Fibroblast of gingiva (primary cell): ENCODE measurements at regions not wholly inside any gene's neighbourhood (a gene's known extent, or its start where the extent isn't known, plus 50 kb on each side); places are given as distances from the start of the nearest gene placed in this dataset.
"Not testable (repeated sequence)": the region's sequence is repeated elsewhere in the genome, so short reads cannot be mapped to it uniquely, and the experiment has no call there.

Experiments
- DNase-seq: peaks from one replicate; pipeline ENCODE4 v3.0.0-alpha.2; 2011; ENCODE audit warnings: low read depth

- no peak for DNase-seq
These were observed 300.0 kb upstream of the SLC39A10 start for GRCh38 chr2:195356920-195357440.

DNA sequence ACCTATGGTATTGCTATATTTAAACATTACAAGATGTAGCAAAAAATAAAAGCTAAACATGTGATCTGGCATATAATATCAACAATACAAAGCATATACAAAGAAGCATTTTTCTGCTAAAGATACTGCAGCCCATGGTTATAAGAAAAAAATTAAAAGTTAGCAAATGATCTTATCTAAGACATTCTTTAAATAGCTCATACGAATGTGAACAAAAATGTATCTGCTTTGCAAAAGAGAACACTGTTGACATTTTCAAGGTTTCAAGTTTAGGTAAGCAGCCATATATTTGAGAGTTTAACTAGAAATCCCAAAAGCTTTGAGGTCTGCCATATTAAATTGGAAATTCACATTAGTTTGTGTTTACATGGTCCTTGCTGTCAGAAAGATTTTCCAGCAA, 301.0 kb upstream of the SLC39A10 start:
- DNase-seq = no peak

- no peak for DNase-seq
These were observed 304.4 kb upstream of the SLC39A10 start for GRCh38 chr2:195352581-195352980.

- peak; percentile 41 for DNase-seq
These were observed 313.0 kb upstream of the SLC39A10 start for GRCh38 chr2:195343942-195344530.

DNA sequence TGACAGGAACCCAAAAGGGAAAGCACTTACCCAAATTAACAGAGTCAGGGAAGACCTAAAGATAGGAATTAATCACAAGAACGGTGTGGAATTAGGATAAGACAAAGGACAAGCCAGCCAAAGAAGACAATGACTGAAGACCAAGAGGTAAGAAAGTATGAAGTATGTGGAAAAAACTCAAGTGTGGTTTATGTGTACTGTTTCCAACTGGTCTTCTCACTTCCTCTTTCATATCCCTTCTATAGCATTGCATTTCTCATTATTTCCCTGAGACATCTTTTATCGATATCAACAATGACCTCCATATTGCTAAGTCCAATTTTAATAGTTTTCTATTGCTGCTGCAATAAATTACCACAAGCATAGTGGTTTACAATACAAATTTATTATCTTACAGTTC, 313.5 kb upstream of the SLC39A10 start:
- DNase-seq = no peak

GRCh38 chr2:195342061-195342460, 315.0 kb upstream of the SLC39A10 start:
- DNase-seq = no peak

DNA sequence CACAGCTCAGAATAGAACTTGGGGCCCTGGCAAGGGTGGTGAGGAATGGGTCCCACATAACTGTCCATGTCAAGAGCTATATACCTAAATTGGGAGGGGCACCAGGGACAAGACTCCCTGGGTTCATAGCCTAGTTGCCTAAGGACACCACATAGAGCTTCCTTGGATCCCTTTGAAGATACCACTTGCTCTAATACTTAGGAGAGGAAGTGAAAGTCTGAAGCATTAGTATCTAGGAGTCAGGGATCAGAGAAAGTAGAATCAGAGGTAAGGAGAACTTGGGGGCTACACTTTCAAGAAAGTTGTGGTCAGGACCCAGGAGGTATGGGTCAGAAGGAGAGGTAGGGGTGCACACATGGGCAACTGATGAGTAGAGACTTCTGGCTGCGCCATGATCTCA, 318.2 kb upstream of the SLC39A10 start:
- no peak for DNase-seq

- no peak for DNase-seq
These were observed 319.4 kb upstream of the SLC39A10 start for GRCh38 chr2:195337597-195337996.

DNA sequence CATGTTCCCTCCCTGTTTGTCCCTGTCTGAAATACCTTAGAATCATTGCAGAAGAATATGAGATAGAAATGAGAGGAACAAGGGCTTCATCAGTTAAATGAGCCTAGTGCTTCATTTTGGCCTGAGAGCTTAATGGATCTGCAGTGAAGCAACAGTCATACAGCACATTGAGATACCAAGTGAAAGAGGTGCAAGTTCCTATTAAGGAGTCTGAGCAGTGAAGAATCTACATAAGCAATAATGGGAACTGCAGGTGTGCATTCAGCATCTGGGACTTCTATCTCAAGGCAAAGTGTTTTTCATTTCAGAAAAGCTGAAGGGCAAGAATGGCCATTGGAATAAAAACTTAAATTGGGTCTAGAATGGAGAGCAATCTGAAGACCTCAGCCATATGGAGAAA, 323.2 kb upstream of the SLC39A10 start:
- no peak for DNase-seq

DNA sequence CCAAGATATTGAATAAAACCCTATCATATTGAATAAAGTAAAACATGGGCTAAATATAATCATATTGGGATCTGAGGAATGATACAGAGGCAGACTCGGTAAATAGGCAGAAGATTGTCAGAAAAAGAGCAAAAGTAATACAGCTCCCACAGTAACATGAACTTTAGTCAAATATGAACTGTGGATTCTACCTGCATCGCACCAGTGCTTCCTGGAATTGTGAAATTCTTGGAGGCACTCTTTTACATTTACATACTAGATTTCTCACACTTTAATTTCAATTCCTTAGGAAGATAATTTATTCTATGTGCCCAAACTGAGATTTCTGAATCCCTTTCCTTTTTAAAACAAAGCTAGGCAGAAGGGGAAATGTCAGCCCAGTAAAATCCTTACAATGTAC, 325.1 kb upstream of the SLC39A10 start:
- DNase-seq = no peak

DNA sequence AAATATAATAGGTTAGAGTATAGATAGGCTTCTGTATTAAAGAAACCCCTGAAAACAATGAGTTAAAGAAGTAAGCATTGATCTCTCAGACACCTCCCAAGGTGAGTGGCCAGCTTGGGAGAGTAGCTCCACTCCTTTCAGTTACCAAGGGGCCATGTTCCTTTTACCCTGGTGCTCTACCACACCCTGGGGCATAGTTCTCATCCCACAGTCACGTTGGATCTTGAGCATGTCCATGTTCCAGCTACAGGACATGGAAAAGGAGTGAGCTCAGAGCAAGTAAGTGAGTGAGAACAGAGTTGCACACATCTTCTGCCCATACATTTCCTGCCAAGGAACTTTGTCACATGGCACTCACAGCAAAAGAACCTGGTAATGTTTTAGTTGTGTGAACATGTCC, 325.9 kb upstream of the SLC39A10 start:
- no peak for DNase-seq

DNA sequence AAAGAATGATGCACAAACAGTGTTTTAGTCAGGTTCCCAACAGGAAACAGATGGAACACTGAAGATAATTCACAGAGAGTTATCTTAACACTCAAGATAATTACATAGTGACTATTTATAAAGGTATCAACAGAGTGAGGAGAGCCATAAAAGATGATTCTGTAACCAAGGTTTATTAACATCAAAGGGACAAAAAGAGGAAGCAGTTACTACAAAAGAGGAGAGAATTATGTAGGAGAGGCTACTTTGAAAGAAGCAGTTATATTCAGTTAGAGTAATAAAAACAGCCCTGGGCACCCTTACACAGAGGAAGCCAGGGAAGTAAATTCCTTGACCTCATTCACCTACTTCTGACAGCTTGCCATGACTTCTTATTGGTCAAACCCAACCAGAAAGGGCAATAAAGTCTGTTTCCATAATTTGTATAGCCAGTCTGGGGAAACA, 326.5 kb upstream of the SLC39A10 start:
- DNase-seq = no peak

GRCh38 chr2:195329784-195330183, 327.2 kb upstream of the SLC39A10 start:
- not testable (repeated sequence) for DNase-seq

DNA sequence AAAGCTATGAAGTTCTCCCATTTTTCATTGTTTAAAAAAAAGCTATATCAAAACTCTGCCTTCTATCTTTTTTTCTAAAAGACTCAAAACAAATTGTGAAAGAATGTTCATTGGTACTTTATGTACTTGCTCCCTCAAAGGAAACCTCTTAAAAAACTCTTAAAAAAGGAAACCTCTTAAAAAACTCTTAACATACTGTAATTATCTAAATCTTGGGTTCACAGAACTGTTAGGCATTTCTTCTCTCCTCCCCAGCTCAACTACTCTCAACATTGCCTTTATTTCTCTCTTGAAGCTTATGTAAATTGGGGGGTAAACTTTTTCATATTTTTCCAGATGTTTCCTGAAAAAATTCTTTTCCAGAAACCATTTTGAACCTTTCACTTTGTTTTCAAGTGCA, 330.5 kb upstream of the SLC39A10 start:
- DNase-seq = no peak

DNA sequence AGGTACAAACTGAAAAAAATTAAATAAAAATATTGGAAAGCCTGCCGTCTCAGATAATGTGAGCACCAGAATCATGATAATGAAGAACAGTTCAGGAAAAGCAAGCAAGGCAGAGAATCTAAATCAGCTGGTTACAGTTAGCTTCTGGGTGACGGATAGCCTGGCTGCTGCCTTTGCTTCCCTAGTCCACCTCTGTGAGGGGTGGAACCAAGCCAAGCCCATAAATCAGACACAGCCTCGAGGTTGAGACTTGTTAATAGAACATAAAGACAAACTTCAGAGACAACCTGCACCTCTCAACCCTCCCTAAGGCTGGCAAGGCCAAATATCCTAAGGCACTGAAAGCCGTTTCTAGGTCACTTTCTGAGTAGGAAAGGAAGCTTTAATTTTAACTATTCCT, 334.7 kb upstream of the SLC39A10 start:
- no peak for DNase-seq

- DNase-seq = no peak
These were observed 336.5 kb upstream of the SLC39A10 start for GRCh38 chr2:195320413-195320973.

DNA sequence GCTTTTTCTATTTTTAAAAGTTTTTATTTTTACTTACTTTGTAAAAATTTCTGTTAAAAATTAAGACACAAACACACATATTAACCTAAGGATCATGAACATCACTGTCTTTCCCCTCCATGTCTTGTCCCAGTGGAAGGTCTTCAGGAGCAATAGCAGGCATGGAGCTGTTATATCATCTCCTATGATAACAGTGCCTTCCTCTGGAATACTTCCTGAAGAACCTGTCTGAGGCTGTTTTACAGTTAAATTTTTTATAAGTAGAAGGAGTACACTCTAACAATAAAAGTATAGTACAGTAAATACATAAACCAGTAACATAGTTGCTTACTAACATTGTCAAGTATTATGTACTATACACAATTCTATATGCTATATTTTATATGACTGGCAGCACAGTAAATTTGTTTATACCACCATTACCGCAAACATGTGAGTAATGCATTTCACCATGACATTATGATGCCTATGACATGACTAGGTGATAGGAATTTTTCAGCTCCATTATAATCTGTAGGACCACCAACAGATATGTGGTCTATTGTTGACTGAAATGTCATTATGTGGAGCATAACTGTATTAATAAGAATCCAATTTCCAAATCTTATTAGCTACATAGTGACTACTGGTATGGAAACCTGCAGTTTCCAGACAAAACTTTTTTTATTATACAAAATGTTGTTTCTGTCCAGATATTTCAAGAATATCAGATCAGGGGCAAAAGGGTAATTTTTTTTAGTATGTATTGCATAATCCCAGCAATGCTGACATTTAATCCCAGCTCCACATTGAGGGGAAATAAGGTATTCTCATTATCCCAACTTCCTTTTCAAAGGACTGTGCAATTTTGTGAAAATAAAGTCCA, 337.2 kb upstream of the SLC39A10 start:
- DNase-seq = no peak

DNA sequence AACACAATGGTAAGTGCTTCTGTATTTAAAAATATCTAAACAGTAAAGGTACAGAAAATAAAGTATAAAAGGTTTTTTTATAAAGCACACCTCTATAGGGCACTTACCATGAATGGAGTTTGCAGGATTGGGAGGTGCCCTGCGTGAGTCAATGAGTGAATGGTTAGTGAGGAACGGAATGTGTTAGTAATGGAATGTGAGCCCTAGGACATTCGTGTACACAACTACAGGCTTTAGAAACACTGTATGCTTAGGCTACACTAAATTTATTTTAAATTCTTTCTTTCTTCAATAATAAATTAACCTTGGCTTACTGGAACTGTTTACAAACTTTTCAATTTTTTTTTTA, 337.9 kb upstream of the SLC39A10 start:
- peak; percentile 36 for DNase-seq

- DNase-seq = peak; percentile 23
These were observed 338.4 kb upstream of the SLC39A10 start for GRCh38 chr2:195318440-195319111.

DNA sequence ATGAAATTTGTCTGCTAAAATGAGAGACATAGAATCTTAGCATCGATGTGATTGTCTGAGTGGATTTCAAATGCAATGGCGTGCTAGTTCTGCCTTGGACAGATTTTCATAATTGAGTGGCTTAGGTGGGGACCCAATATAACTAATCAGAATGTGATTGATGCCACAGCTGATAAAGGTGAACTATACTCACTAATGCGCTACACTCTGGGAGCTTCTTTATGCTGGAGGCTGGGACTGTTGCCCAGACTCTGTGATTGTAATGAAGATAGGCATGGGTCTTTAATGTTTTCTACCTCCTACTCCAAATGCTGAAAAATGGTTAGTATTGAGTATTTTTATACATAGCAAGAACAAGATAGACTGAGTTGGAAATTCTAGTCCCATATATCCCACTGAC, 339.5 kb upstream of the SLC39A10 start:
- no peak for DNase-seq

- no peak for DNase-seq
These were observed 340.5 kb upstream of the SLC39A10 start for GRCh38 chr2:195316486-195316885.

- no peak for DNase-seq
These were observed 343.1 kb upstream of the SLC39A10 start for GRCh38 chr2:195313962-195314361.

DNA sequence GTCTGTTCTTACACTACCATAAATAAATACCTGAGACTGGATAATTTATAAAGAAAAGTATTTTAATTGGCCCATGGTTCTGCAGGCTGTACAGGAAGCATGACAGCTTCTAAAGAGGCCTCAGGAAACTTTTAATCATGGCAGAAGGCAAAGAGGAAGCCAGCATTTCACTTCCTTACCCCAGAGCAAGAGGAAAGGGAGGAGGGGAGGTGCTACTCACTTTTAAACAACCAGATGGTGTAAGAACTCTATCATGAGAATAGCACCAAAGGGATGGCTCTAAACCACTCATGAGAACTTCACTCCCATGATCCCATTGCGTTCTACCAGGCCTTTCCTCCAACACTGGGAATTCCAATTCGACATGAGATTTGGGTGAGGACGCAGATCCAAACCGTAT, 344.4 kb upstream of the SLC39A10 start:
- no peak for DNase-seq
